ENCODE measurements at regions not wholly inside any gene's neighbourhood (a gene's known extent, or its start where the extent isn't known, plus 50 kb on each side); places are given as distances from the start of the nearest gene placed in this dataset.

- no peak for TF ChIP-seq EZH2phosphoT487 (IDR thresholded peaks at IDR 0.05; ENCODE audit: low read depth, severe bottlenecking, unreplicated experiment)
- TF ChIP-seq EZH2 (IDR thresholded peaks at IDR 0.05; ENCODE audit: borderline replicate concordance) = no peak
- no peak for TF ChIP-seq CTCF (IDR thresholded peaks at IDR 0.05; ENCODE audit: poor library complexity)
These were observed 430.5 kb upstream of the PABPC4L start for GRCh38 chr4:134632056-134632455.
